Endothelial cell of umbilical vein (primary cell): ENCODE measurements at regions not wholly inside any gene's neighbourhood (a gene's known extent, or its start where the extent isn't known, plus 50 kb on each side); places are given as distances from the start of the nearest gene placed in this dataset.

Source experiments
- BruUV-seq: library from RNA; stranded (reverse); fragments of 400-500 nt; replicated peaks from 2 replicates; lab custom pipeline; 2021; lab: Mats Ljungman, UMichigan
- CTCF ChIA-PET: fragments of 300-600, 350-600 bp; sonication (Branson Sonifier 250); formaldehyde crosslinking; loops from one replicate; lab custom pipeline; 2021; ENCODE audit warnings: antibody characterized with exemption, inconsistent platforms; lab: Charles Lee
- POLR2A ChIA-PET: fragments of 300-600, 350-600 bp; sonication (Branson Sonifier 250); formaldehyde crosslinking; loops from one replicate; lab custom pipeline; 2021; ENCODE audit warnings: antibody characterized with exemption, inconsistent platforms; lab: Charles Lee
- DNase-seq: peaks from one replicate; pipeline ENCODE4 v3.0.0-alpha.2; 2011; ENCODE audit warnings: low read depth, low spot score
- FAIRE-seq: peaks from 2 replicates; lab custom pipeline; 2011; peaks lifted over from hg19 to GRCh38; lab: Jason Lieb, UNC
- H2AFZ ChIP-seq: 2 replicates; pipeline ENCODE4 v1.6.0; 2012; ENCODE audit warnings: low read depth, low read length, control low read depth, inconsistent platforms
- H3K27ac ChIP-seq: 2 replicates; pipeline ENCODE4 v1.5.1; 2011; ENCODE audit warnings: low read depth, mild to moderate bottlenecking, control low read depth, low read length, moderate library complexity; ENCODE audit not compliant: insufficient read depth
- H3K27me3 ChIP-seq, 2 experiments: 2 replicates each; pipeline versions ENCODE4 v1.6.0 to v1.6.1; 2011; ENCODE audit warnings: low read length in 2 of 2, mixed read lengths in 1 of 2; ENCODE audit not compliant: control insufficient read depth in 2 of 2, insufficient read depth in 2 of 2
- H3K36me3 ChIP-seq, 2 experiments: 2 replicates in 1 of 2; 3 replicates in 1 of 2; pipeline ENCODE4 v1.5.1; 2011; ENCODE audit warnings: low read length in 2 of 2, mild to moderate bottlenecking in 1 of 2, moderate library complexity in 1 of 2; ENCODE audit not compliant: control insufficient read depth in 2 of 2, insufficient read depth in 2 of 2; ENCODE audit errors: extremely low read depth in 1 of 2
- H3K4me1 ChIP-seq: 3 replicates; pipeline ENCODE4 v1.5.1; 2011; ENCODE audit warnings: mild to moderate bottlenecking, low read length; ENCODE audit not compliant: control insufficient read depth, insufficient read depth; ENCODE audit errors: extremely low read depth
- H3K4me2 ChIP-seq: 2 replicates; pipeline ENCODE4 v1.6.1; 2011; ENCODE audit warnings: low read length, control low read depth, mixed read lengths; ENCODE audit not compliant: insufficient read depth
- H3K4me3 ChIP-seq, 3 experiments: fragments of 200-600 bp in 1 of 3; sonication (generic), shearing (Covaris generic) in 1 of 3; replicated peaks in 1 of 3; 2 replicates each; pipeline ENCODE4 v1.5.1; 2011 to 2016; ENCODE audit warnings: control low read depth in 3 of 3, low read length in 3 of 3, mild to moderate bottlenecking in 2 of 3, inconsistent platforms in 1 of 3, low read depth in 1 of 3, moderate library complexity in 1 of 3; ENCODE audit not compliant: insufficient read depth in 1 of 3
- H3K79me2 ChIP-seq: 2 replicates; pipeline ENCODE4 v1.6.0; 2012; ENCODE audit warnings: low read length, inconsistent platforms; ENCODE audit not compliant: control insufficient read depth, insufficient read depth
- H3K9ac ChIP-seq: replicated peaks from 2 replicates; pipeline ENCODE3; 2011; ENCODE audit warnings: low read length, control low read depth; ENCODE audit not compliant: insufficient read depth; ENCODE audit errors: extremely low read depth
- H3K9me1 ChIP-seq: replicated peaks from 3 replicates; pipeline ENCODE4 v1.6.0; 2011; ENCODE audit warnings: mild to moderate bottlenecking, low read length; ENCODE audit not compliant: control insufficient read depth, insufficient read depth; ENCODE audit errors: extremely low read depth
- H3K9me3 ChIP-seq: replicated peaks from 2 replicates; pipeline ENCODE4 v1.5.1; 2012; ENCODE audit warnings: low read length, inconsistent platforms; ENCODE audit not compliant: control insufficient read depth, insufficient read depth
- H4K20me1 ChIP-seq: replicated peaks from 2 replicates; pipeline ENCODE3; 2011; ENCODE audit warnings: mild to moderate bottlenecking, low read length; ENCODE audit not compliant: control insufficient read depth, insufficient read depth; ENCODE audit errors: extremely low read depth
- CTCF ChIP-seq, 2 donors: IDR thresholded peaks; 1 replicate in 1 of 2; 2 replicates in 1 of 2; pipeline ENCODE4 v1.5.1; 2011; ENCODE audit warnings: low read length in 2 of 2, mild to moderate bottlenecking in 2 of 2, moderate library complexity in 2 of 2, control low read depth in 1 of 2, inconsistent platforms in 1 of 2, low read depth in 1 of 2; ENCODE audit not compliant: insufficient read depth in 1 of 2; ENCODE audit errors: extremely low read depth in 1 of 2
- EZH2 ChIP-seq: IDR thresholded peaks from 2 replicates; pipeline ENCODE4 v1.6.1; 2012; ENCODE audit warnings: borderline replicate concordance, low read depth, mild to moderate bottlenecking, moderate library complexity, low read length, inconsistent platforms; ENCODE audit not compliant: severe bottlenecking
- FOS ChIP-seq: IDR thresholded peaks from 2 replicates; pipeline ENCODE4 v1.6.1; 2011; ENCODE audit warnings: mild to moderate bottlenecking, low read length, moderate library complexity, borderline replicate concordance; ENCODE audit not compliant: insufficient read depth
- GATA2 ChIP-seq: IDR thresholded peaks from 2 replicates; pipeline ENCODE4 v1.7.0; 2011; ENCODE audit warnings: low read depth, mild to moderate bottlenecking, moderate library complexity, mixed read lengths, low read length; ENCODE audit not compliant: insufficient read length, insufficient read depth
- MAX ChIP-seq: IDR thresholded peaks from 2 replicates; pipeline ENCODE4 v1.6.1; 2011; ENCODE audit not compliant: insufficient read depth, insufficient read length
- MYC ChIP-seq: IDR thresholded peaks from one replicate; pipeline ENCODE4 v1.6.1; 2011; ENCODE audit warnings: mild to moderate bottlenecking, low read depth, low read length
- POLR2A ChIP-seq: IDR thresholded peaks from 2 replicates; pipeline ENCODE4 v1.6.1; 2012; ENCODE audit warnings: low read depth, mild to moderate bottlenecking, control low read depth, low read length
- dilution Hi-C: fragments of 300-500 bp; cut with MboI; formaldehyde crosslinking; loops from one replicate; pipeline ENCODE4 v1.15.0; 2019; ENCODE audit warnings: low sequenced_read_pairs; ENCODE audit not compliant: extremely low pct_ligation_motif_present
- intact Hi-C: fragments of 100-400 bp; cut with micrococcal nuclease; formaldehyde crosslinking; loops from one replicate; pipeline ENCODE4 v1.10.0; 2022

GRCh38 chr2:122193622-122194021, 438.2 kb downstream of the TSN start:
- intact Hi-C loops, result no loop called here
- CTCF ChIA-PET, result no interaction called here

GRCh38 chr2:122194546-122194945, 439.1 kb downstream of the TSN start:
- H3K9me3 ChIP-seq, result no peaks in the 10 kb centered on the region
- TF ChIP-seq POLR2A, result no peak
- TF ChIP-seq MAX, result no peak
- TF ChIP-seq CTCF (IDR thresholded peaks at IDR 0.05; ENCODE audit: extremely low read depth in 1 of 2, insufficient read depth in 1 of 2, low read depth in 1 of 2, low read length in 2 of 2), result no peak
- TF ChIP-seq FOS, result peak; percentile 11
- no peak for TF ChIP-seq EZH2
- TF ChIP-seq MYC, result no peak
- H3K9ac ChIP-seq, result no peak overlapping the region
- H3K27ac ChIP-seq, result no peak overlapping the region
- dilution Hi-C loops (no loop called here), intact Hi-C loops (no loop called here)
- no peak for FAIRE-seq
- no peaks in the 10 kb centered on the region for H3K4me1 ChIP-seq
- no TSS peak for BruUV-seq
- H3K4me2 ChIP-seq, result no peak overlapping the region
- H3K4me3 ChIP-seq, result no peak overlapping the region
- ChIA-PET CTCF (no interaction called here), POLR2A (no interaction called here)
- H3K36me3 ChIP-seq, result no peaks in the 10 kb centered on the region
- no peaks in the 10 kb centered on the region for H3K9me1 ChIP-seq
- H2AFZ ChIP-seq, result no peak overlapping the region
- peaks cover 0 to 2% of the 10 kb centered on the region in 2 experiments for H3K27me3 ChIP-seq
- no peak for DNase-seq
- H3K79me2 ChIP-seq, result no peaks in the 10 kb centered on the region
- H4K20me1 ChIP-seq, result no peaks in the 10 kb centered on the region

More at GRCh38 chr2:122193622-122194021, 438.2 kb downstream of the TSN start:
- H3K27me3 ChIP-seq, result peaks cover 0 to 2% of the 10 kb centered on the region in 2 experiments
- no peaks in the 10 kb centered on the region for H4K20me1 ChIP-seq
- FAIRE-seq (no peak), DNase-seq (no peak)
- TF ChIP-seq MYC (no peak), GATA2 (no peak), EZH2 (no peak)
- H3K9ac ChIP-seq, result no peak overlapping the region
- POLR2A ChIA-PET, result no interaction called here
- no peak overlapping the region for H3K4me3 ChIP-seq
- H3K4me1 ChIP-seq, result no peaks in the 10 kb centered on the region
- H3K4me2 ChIP-seq, result no peak overlapping the region
- no peaks in the 10 kb centered on the region for H3K9me1 ChIP-seq
- no peak overlapping the region for H2AFZ ChIP-seq
- no peaks in the 10 kb centered on the region for H3K36me3 ChIP-seq
- no peak overlapping the region for H3K27ac ChIP-seq
- dilution Hi-C loops, result no loop called here
- H3K9me3 ChIP-seq, result no peaks in the 10 kb centered on the region
- H3K79me2 ChIP-seq, result no peaks in the 10 kb centered on the region
- BruUV-seq, result no TSS peak
